Limb (tissue), 2 donors: ENCODE measurements at regions not wholly inside any gene's neighbourhood (a gene's known extent, or its start where the extent isn't known, plus 50 kb on each side); places are given as distances from the start of the nearest gene placed in this dataset.

Source experiments
- DNase-seq, 2 donors: peaks; one replicate each; pipeline ENCODE4 v3.0.0-alpha.2; 2016; ENCODE audit errors: extremely low spot score in 2 of 2

DNA sequence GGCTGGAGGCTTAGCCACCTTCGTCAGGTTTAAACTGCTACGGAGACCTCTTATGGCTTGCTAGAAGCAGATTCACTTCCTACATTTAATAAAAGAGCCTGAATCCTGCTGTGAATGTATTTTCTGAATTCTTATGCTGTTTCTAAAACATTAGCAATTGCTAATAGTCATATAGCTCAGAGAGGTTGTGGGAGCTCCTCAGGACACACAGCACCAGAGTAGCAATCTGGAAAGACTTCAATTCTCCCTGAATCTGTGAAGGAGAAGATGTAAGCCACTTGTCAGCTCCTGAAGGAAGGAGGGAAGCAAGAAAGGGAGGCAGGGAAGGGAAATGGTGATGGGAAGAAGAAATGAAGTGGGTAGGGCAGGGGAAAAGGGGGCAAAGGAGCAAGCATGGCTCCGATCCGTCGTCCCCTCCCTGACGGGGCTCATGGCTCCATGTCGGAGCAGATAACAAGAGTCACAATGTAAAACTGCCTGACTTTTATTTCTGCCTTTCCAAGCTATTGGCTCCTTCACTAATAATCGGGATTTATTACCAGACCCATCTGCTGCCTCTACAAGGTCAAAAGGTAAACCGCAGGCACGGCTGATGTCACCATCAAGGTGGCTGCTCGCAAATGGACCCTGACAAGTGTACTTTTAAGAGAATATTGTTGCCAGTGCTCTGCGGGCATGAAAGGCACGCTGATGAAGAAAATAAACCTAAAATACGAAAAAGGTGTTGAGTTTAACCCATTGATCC is 656.0 kb upstream of the SALL3 start:
- DNase-seq, result no peak

GRCh38 chr18:78327643-78328042 is 652.0 kb upstream of the SALL3 start:
- DNase-seq, result no peak

DNA sequence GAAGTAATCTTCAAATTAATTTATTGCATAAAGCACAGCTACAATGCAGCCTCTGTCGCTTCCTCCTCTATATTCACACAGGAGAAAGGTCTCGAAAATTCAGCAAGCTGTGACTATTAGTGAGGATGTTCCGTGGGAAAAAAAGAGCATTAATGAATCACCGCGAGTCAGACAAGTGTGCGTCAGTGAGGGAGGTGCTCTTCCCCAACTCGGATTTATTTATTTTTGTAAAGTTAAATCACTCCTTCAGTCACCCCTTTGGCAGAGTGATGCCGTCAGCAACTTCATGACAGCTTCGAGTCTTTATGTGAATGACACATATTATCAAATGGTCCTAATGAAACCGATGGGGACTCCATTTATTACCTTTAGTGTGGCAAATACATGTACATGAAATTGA is 648.9 kb upstream of the SALL3 start:
- DNase-seq, result no peak

GRCh38 chr18:78352910-78353309 is 626.7 kb upstream of the SALL3 start:
- no peak for DNase-seq

- no peak for DNase-seq
Observed at GRCh38 chr18:78362198-78362597, 617.4 kb upstream of the SALL3 start.

DNA sequence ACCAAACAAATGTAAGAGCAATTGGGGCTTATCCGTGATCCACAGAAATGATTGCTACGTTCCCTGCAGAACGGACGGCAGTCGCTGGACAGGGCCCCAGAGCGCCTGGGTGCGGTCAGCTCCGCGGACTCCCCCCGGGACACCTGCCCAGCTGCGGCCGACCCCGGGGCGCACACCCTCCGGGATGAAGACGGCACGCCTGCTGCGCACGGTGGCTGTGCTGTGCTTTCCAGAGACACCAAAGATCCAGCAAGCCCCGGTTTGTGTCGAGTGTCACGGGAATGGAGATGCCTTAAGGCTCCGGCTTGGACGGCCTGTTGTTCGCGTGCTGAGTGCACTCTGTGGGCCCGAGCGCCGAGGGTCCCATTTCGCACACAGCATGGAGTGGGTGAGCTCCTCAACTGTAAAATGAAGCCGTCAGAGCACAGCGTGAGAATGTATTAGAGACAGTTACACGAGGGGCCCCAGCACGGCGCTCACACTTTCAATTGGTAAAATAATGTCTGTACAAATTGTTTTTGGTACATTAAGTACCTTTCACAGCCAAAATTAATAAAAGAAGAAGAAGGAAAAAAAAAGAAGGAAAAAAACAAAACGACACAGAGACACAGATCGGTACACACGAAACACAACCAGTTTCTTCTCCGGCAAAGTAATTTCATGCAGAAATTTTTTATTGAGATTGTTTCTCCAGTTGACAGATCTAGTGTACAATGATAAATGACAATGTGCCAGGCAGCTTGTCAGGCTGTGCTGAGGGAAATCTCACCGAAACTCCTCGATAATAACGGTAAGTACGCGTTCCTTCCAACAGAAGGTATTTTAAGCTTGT is 615.8 kb upstream of the SALL3 start:
- DNase-seq, result no peak

- no peak for DNase-seq
Observed at GRCh38 chr18:78364388-78364960, 615.1 kb upstream of the SALL3 start.

- DNase-seq, result no peak
Observed at GRCh38 chr18:78367996-78368395, 611.6 kb upstream of the SALL3 start.

- DNase-seq, result no peak
Observed at GRCh38 chr18:78368726-78369125, 610.9 kb upstream of the SALL3 start.

DNA sequence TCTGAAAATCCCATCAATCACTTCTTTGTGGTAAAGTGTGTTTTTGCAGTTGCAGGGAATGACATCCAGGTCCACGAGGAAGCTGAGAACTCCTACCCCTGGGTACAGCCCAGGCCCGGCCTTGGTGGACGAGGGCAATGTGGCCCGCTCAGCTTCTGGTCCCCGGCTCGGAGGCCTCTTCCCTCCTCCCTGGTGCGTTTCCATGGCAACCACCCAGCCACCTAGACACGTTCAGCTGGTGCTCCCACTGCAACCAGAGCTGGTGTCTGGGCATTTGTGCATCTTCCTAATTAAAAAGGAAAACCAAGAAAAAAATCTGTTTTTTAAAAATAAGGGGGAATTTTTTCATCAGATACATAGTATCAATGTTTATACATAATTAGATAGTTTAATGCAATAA is 603.6 kb upstream of the SALL3 start:
- DNase-seq, result no peak

DNA sequence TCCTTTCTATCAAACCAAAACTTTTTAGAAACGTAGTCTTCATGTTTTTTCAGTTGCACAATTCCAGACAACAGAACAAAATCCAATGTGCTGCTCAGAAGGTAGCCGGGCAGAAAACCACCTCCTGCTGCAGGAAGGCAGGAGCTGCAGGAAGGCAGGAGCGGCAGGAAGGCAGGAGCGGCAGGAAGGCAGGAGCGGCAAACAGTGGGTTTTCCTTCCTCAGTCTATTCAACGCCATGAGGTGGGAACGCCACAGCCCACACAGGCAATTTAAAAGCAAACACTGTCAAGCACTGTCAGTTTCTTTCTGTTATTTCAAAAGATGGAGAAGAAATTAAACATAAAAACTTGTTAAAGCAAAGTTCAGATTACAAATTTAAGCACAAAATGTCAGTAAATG is 601.2 kb upstream of the SALL3 start:
- DNase-seq, result no peak

GRCh38 chr18:78378983-78379382 is 600.6 kb upstream of the SALL3 start:
- no peak for DNase-seq

DNA sequence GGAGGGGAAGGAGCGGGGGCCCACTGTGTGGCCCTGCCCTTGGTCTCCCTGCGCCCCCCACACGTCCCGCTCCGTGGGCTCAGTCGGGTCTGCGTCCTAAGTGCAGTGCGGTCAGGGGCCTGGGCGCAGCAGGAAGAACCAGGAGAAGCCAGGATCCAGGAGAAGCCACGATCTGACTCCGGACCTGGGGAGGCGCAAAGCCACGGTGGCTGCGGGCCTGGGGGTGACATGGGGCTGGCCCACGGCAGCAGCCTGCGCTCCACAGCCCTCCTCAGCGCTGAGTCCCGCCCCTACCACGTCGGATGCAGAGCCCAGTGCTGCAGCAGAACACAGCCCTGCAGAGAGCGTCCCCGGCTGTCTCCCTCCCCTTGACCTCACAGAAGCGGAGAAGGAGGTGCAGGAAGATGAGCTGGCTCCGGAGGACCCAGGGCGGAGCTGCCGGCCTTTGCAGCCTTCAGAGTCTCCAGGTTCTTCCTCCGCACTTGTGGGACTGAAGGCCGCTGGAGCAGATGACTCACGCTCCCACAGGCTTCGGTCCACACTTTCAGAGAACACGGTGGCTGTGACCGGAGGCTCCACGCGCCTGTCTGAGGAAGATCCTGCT is 589.2 kb upstream of the SALL3 start:
- DNase-seq, result no peak

- no peak for DNase-seq
Observed at GRCh38 chr18:78390952-78391348, 588.7 kb upstream of the SALL3 start.

DNA sequence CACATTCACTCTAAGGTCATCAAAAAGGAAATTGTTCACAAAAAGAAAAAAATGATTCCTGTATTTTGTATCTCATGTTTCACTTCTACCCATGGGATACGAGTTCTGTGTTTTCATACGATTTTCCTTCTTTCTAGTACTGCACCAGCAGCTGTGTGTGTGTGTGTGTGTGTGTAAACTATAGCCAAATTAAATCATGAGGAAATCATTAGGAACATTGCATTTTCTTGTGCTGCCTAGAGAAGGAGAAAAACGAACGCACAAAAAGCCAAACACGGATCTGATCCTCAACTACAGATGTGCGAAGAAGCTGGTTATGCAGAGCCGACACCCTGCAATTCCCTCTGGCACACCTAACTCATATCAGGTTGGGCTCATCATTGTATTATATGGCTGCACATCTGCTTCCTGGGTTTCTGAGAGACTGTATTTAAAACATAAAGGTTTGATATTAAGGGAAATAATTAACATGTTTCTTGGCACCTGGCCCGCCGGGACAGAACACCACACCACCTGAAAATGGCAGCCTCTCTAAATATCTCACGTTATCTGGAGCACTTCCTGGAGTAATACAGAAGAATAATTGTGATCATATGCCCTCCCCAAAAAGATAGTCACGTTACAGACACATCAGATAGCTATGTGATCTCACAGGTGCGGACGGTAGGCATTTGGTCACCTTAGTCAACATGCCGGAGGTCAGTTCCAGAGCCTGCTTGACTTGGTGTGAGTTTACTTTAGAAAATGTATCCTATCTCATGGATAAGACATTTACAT is 586.3 kb upstream of the SALL3 start:
- no peak for DNase-seq

DNA sequence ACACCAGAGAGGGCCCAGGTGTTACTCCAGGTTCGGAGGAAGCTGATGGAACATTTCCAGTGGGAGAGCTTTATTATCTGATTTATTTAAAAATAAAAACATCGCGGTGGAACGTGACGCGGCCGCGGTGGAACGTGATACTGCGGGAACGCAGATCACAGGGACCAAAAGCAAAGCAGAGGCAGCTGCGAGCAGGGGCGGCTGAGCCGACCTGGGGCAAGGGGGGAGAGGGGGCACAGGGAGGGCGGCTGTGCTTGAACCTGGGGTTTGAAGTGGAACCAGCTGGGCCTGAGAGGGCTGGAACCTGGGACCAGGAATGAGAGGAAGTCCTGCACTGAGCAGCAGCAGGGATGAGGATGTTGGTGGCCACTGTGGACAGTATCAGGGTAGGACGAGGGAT is 583.5 kb upstream of the SALL3 start:
- DNase-seq, result no peak

GRCh38 chr18:78396756-78397155 is 582.9 kb upstream of the SALL3 start:
- no peak for DNase-seq

DNA sequence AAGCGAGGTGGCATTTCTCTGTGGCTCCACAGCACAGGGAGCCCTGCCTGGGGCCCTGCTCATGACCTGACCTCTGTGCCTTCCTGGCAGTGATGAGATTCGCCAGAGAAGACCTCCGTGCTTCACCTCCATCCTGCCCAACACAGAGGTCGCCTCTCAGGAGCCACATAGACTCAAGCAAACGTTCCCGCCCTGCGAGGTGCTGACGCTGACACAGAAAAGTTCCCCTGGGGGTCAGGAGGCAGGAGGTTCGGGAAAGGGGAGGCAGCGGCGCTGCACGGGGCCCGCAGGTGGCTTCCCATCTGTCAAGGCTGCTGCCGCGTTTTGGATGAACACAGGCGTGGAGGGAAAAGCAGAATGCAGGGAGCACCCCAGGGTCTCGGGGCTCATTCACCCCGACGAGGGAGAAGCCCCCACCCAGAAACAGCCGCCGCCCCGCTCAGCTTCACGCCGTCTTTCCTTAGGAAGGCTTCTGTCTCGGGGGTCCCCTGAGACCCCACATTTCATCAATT is 579.6 kb upstream of the SALL3 start:
- no peak for DNase-seq

GRCh38 chr18:78402440-78402839 is 577.2 kb upstream of the SALL3 start:
- no peak for DNase-seq

- no peak for DNase-seq
Observed at GRCh38 chr18:78402966-78403365, 576.7 kb upstream of the SALL3 start.

- DNase-seq, result no peak
Observed at GRCh38 chr18:78403371-78403770, 576.2 kb upstream of the SALL3 start.
